ENCODE measurements at regions not wholly inside any gene's neighbourhood (a gene's known extent, or its start where the extent isn't known, plus 50 kb on each side); places are given as distances from the start of the nearest gene placed in this dataset.
A peak's percentile ranks its signal among the peaks of the same experiment; 100 is the strongest.

DNA sequence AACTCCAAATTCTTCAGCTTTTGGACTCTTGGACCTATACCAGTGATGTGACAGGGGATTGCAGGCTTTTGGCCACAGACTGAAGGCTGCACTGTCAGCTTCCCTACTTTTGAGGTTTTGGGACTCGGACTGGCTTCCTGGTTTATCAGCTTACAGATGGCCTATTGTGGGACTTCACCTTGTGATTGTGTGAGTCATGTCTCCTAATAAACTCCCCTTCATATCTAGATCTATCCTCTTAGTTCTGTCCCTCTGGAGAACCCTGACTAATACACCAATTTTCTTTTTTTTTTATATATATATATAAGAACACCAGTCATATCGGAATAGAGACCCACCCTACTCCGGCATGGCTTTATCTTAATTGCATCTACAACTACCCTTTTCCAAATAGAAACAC lies 166.8 kb downstream of the ETV1 start:
- DNase-seq, result no peak

GRCh38 chr7:13826752-13827151 lies 162.7 kb downstream of the ETV1 start:
- no peak for DNase-seq

GRCh38 chr7:13827716-13828115 lies 161.8 kb downstream of the ETV1 start:
- DNase-seq, result no peak

GRCh38 chr7:13829231-13829630 lies 160.2 kb downstream of the ETV1 start:
- no peak for DNase-seq

GRCh38 chr7:13829914-13830900 lies 159.3 kb downstream of the ETV1 start:
- DNase-seq, result no peak

GRCh38 chr7:13832346-13832745 lies 157.1 kb downstream of the ETV1 start:
- no peak for DNase-seq

GRCh38 chr7:13834328-13834761 lies 155.1 kb downstream of the ETV1 start:
- DNase-seq, result no peak

DNA sequence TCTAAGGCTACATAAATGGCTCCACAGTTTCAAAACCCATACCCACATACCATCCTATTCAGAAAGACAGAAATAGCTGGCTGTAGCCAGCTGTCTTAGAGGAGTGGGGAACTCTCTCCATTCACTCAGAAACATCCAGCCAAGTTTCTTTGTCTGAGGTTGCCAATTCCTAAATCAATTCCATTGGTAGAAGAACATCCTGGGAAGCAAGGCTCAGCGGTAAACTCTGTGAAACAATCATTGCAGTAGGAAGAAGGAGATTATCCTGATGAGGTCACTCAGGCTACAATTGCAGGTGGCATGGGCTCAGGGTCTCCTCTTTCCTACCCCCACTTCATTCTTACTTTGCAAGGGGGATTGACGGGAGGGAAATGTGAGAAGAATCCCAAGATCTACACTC lies 154.0 kb downstream of the ETV1 start:
- DNase-seq, result no peak

DNA sequence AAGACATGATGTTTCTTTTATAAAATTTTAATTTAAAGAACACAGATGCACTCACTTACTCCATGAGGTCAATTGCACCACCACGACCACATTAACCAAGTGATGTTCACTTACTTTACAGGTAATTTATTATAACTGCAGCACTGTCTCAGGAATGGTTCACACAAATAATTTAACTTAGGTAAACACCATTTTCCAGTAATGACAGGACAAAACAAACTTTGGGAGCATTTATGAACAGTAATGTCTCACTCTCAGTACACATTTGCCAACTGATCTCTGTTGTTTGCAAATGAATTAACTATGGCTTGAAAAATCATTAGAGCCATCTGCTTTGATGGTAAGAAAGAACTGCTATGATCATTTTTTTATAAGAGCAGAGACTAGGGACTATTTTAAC lies 150.4 kb downstream of the ETV1 start:
- peak; percentile 88 to 89 for DNase-seq
